ENCODE measurements at regions not wholly inside any gene's neighbourhood (a gene's known extent, or its start where the extent isn't known, plus 50 kb on each side); places are given as distances from the start of the nearest gene placed in this dataset.

- TF ChIP-seq ZNF221 (tag by site-specific recombination; IDR thresholded peaks at IDR 0.05; ENCODE audit: borderline replicate concordance) (no peak), REST (tag by site-specific recombination; IDR thresholded peaks at IDR 0.05) (no peak), KLF10 (tag by site-specific recombination; IDR thresholded peaks at IDR 0.05) (no peak)
- TF ChIP-seq, protein P1, sequence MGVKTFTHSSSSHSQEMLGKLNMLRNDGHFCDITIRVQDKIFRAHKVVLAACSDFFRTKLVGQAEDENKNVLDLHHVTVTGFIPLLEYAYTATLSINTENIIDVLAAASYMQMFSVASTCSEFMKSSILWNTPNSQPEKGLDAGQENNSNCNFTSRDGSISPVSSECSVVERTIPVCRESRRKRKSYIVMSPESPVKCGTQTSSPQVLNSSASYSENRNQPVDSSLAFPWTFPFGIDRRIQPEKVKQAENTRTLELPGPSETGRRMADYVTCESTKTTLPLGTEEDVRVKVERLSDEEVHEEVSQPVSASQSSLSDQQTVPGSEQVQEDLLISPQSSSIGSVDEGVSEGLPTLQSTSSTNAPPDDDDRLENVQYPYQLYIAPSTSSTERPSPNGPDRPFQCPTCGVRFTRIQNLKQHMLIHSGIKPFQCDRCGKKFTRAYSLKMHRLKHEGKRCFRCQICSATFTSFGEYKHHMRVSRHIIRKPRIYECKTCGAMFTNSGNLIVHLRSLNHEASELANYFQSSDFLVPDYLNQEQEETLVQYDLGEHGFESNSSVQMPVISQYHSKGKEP (tag by site-specific recombination; IDR thresholded peaks at IDR 0.05): no peak
Observed at GRCh38 chr6:150713931-150714330, 114.2 kb downstream of the PLEKHG1 start (continued).

- no peak overlapping the region for H3K27ac ChIP-seq (ENCODE audit: extremely low read depth, low read depth, low read length)
- TF ChIP-seq GLI2 (tag by site-specific recombination; IDR thresholded peaks at IDR 0.05; ENCODE audit: borderline replicate concordance, low read depth): no peak
- TF ChIP-seq ZBTB8A (tag by site-specific recombination; IDR thresholded peaks at IDR 0.05): no peak
- TF ChIP-seq ZNF335 (tag by site-specific recombination; conservative IDR thresholded peaks at IDR 0.05): no peak
- TF ChIP-seq ZBTB49 (tag by site-specific recombination; IDR thresholded peaks at IDR 0.05; ENCODE audit: low read depth): no peak
- TF ChIP-seq ZNF660 (tag by site-specific recombination; IDR thresholded peaks at IDR 0.05): no peak
- no peak for TF ChIP-seq ZNF654 (tag by site-specific recombination; IDR thresholded peaks at IDR 0.05; ENCODE audit: low read depth)
- no peak for TF ChIP-seq YY2 (tag by site-specific recombination; IDR thresholded peaks at IDR 0.05)
- no peak for TF ChIP-seq ZNF16 (tag by site-specific recombination; IDR thresholded peaks at IDR 0.05; ENCODE audit: low read depth)
- TF ChIP-seq ZNF37A (tag by site-specific recombination; IDR thresholded peaks at IDR 0.05): no peak
- H3K36me3 ChIP-seq (ENCODE audit: control insufficient read depth in 2 of 2, insufficient read depth in 1 of 2, low read length in 2 of 2): no peaks in the 10 kb centered on the region
- H3K4me1 ChIP-seq (ENCODE audit: control insufficient read depth, insufficient read depth, low read length): peaks cover 29% of the 10 kb centered on the region
- H3K4me3 ChIP-seq (ENCODE audit: low read depth, low read length): no peak overlapping the region
- ChIA-PET CTCF (interaction anchor here (0.6 to 1.0 kb wide), 5 partner anchors 8 to 342 kb away, joined by 3 to 4 read pairs (median 3); no protein-coding TSS in a partner anchor), POLR2A (no interaction called here)
- no peaks in the 10 kb centered on the region for H3K9me3 ChIP-seq (ENCODE audit: control insufficient read depth, insufficient read depth, low read depth, low read length)
Observed at GRCh38 chr6:150715133-150715532, 115.4 kb downstream of the PLEKHG1 start.

GRCh38 chr6:150717419-150717818 is 117.7 kb downstream of the PLEKHG1 start:
- Histone ChIP-seq H3K9me3 (ENCODE audit: control insufficient read depth, insufficient read depth, low read depth, low read length) (no peaks in the 10 kb centered on the region), H3K36me3 (ENCODE audit: control insufficient read depth in 2 of 2, insufficient read depth in 1 of 2, low read length in 2 of 2) (no peaks in the 10 kb centered on the region), H3K4me3 (ENCODE audit: low read depth, low read length) (no peak overlapping the region), H3K27ac (ENCODE audit: extremely low read depth, low read depth, low read length) (no peak overlapping the region), H3K4me1 (ENCODE audit: control insufficient read depth, insufficient read depth, low read length) (peaks cover 26% of the 10 kb centered on the region)
- POLR2A ChIA-PET: interaction anchor here (0.7 kb wide), 1 partner anchor 310 kb away, joined by 3 read pairs; no protein-coding TSS in a partner anchor
- CTCF ChIA-PET: interaction anchor here (0.6 kb wide), 1 partner anchor 203 kb away, joined by 4 read pairs; no protein-coding TSS in a partner anchor
- TF ChIP-seq ZBTB26 (tag by site-specific recombination; optimal IDR thresholded peaks at IDR 0.05): no peak
- TF ChIP-seq, protein P1 (tag by site-specific recombination; IDR thresholded peaks at IDR 0.05): no peak
- TF ChIP-seq ZNF184 (tag by site-specific recombination; IDR thresholded peaks at IDR 0.05): no peak
- TF ChIP-seq ZNF785 (tag by site-specific recombination; IDR thresholded peaks at IDR 0.05): no peak
- no peak for TF ChIP-seq ZNF571 (tag by site-specific recombination; IDR thresholded peaks at IDR 0.05)
- no peak for TF ChIP-seq ZNF558 (tag by site-specific recombination; IDR thresholded peaks at IDR 0.05)
- no peak for TF ChIP-seq ZNF514 (tag by site-specific recombination; IDR thresholded peaks at IDR 0.05)
- no peak for TF ChIP-seq PATZ1 (tag by site-specific recombination; IDR thresholded peaks at IDR 0.05)
